ENCODE measurements at regions not wholly inside any gene's neighbourhood (a gene's known extent, or its start where the extent isn't known, plus 50 kb on each side); places are given as distances from the start of the nearest gene placed in this dataset.

DNA sequence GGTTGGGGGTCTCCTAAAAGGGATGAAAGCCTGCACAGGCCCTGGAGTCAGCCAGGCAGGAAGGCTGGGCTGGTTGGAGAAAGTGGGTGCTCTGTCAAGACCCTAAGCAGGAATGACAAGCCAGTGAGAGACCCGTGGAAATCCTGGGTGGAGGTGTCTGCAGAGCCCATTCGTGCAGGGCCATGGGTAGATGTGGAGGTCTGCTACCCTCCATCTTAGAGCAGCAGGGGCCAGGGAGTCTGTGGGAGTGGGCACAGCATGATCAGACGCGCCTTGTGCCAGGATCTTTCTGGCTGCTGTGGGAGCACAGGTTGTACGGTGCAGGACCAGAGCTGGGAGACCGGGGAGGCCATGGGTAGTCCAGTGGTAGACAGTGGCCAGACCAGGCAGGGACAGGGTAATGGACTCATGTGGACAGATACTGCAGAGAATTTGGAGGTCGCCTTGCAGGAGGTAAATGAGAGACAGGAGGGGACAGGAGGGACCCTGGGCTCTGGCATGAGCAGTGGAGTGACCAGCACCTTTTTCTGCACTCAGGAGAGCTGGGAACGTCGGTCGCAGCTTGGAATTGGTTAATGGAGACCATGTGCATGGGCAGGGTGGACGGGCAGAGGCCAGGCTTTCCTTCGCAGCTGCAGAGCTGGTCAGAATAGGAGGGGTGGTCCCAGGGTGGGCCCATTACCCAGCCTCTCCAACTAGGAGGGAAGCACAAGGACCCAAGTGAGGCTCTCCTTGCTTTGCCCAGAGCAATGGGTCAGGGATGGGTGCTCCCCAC lies 203.5 kb upstream of the PMEPA1 start (continued):
- TF ChIP-seq EZH2phosphoT487 (IDR thresholded peaks at IDR 0.05; ENCODE audit: unreplicated experiment) (no peak), ZNF331 (CRISPR knock-in tag; IDR thresholded peaks at IDR 0.05; ENCODE audit: low read depth) (no peak)
- TF ChIP-seq, protein P1, sequence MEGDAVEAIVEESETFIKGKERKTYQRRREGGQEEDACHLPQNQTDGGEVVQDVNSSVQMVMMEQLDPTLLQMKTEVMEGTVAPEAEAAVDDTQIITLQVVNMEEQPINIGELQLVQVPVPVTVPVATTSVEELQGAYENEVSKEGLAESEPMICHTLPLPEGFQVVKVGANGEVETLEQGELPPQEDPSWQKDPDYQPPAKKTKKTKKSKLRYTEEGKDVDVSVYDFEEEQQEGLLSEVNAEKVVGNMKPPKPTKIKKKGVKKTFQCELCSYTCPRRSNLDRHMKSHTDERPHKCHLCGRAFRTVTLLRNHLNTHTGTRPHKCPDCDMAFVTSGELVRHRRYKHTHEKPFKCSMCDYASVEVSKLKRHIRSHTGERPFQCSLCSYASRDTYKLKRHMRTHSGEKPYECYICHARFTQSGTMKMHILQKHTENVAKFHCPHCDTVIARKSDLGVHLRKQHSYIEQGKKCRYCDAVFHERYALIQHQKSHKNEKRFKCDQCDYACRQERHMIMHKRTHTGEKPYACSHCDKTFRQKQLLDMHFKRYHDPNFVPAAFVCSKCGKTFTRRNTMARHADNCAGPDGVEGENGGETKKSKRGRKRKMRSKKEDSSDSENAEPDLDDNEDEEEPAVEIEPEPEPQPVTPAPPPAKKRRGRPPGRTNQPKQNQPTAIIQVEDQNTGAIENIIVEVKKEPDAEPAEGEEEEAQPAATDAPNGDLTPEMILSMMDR (conservative IDR thresholded peaks at IDR 0.05; ENCODE audit: low read depth in 2 of 2), result no peak

DNA sequence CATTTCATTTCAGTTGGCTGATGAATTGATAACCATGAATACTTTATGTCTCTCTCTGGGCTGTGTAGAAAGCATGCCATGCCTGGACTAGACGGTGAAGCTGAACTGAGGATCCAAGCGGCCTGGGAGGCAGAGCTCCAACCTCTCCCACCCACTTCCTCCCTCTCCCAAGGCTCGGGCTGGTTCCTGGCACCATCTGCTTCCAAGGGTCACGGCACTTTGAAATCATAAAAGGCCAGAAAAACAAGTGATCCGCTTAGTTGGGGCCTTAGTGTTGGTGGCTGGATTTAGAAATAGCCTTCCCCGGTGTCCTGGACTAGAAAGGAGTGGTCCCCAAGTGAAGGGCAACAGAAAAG lies 202.4 kb upstream of the PMEPA1 start:
- Mint-ChIP-seq H3K27me3 (ENCODE audit: insufficient read depth, low read depth, poor library complexity) (peaks cover 8% of the 10 kb centered on the region), H3K4me1 (no peaks in the 10 kb centered on the region)
- TF ChIP-seq, protein P1 (conservative IDR thresholded peaks at IDR 0.05; ENCODE audit: low read depth in 2 of 2), result no peak
- TF ChIP-seq NANOG (IDR thresholded peaks at IDR 0.05; ENCODE audit: borderline replicate concordance) (no peak), STAT1 (IDR thresholded peaks at IDR 0.05; ENCODE audit: unreplicated experiment) (no peak), POLR2AphosphoS5 (IDR thresholded peaks at IDR 0.05; ENCODE audit: low read depth) (no peak), ZNF114 (CRISPR knock-in tag; IDR thresholded peaks at IDR 0.05) (no peak), EZH2phosphoT487 (IDR thresholded peaks at IDR 0.05; ENCODE audit: unreplicated experiment) (no peak), EZH2 (IDR thresholded peaks at IDR 0.05; ENCODE audit: low read depth, unreplicated experiment) (no peak), ZNF331 (CRISPR knock-in tag; IDR thresholded peaks at IDR 0.05; ENCODE audit: low read depth) (no peak)
- TF ChIP-seq, protein P2, sequence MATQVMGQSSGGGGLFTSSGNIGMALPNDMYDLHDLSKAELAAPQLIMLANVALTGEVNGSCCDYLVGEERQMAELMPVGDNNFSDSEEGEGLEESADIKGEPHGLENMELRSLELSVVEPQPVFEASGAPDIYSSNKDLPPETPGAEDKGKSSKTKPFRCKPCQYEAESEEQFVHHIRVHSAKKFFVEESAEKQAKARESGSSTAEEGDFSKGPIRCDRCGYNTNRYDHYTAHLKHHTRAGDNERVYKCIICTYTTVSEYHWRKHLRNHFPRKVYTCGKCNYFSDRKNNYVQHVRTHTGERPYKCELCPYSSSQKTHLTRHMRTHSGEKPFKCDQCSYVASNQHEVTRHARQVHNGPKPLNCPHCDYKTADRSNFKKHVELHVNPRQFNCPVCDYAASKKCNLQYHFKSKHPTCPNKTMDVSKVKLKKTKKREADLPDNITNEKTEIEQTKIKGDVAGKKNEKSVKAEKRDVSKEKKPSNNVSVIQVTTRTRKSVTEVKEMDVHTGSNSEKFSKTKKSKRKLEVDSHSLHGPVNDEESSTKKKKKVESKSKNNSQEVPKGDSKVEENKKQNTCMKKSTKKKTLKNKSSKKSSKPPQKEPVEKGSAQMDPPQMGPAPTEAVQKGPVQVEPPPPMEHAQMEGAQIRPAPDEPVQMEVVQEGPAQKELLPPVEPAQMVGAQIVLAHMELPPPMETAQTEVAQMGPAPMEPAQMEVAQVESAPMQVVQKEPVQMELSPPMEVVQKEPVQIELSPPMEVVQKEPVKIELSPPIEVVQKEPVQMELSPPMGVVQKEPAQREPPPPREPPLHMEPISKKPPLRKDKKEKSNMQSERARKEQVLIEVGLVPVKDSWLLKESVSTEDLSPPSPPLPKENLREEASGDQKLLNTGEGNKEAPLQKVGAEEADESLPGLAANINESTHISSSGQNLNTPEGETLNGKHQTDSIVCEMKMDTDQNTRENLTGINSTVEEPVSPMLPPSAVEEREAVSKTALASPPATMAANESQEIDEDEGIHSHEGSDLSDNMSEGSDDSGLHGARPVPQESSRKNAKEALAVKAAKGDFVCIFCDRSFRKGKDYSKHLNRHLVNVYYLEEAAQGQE (IDR thresholded peaks at IDR 0.05; ENCODE audit: unreplicated experiment), result no peak
- TF ChIP-seq, protein P3, sequence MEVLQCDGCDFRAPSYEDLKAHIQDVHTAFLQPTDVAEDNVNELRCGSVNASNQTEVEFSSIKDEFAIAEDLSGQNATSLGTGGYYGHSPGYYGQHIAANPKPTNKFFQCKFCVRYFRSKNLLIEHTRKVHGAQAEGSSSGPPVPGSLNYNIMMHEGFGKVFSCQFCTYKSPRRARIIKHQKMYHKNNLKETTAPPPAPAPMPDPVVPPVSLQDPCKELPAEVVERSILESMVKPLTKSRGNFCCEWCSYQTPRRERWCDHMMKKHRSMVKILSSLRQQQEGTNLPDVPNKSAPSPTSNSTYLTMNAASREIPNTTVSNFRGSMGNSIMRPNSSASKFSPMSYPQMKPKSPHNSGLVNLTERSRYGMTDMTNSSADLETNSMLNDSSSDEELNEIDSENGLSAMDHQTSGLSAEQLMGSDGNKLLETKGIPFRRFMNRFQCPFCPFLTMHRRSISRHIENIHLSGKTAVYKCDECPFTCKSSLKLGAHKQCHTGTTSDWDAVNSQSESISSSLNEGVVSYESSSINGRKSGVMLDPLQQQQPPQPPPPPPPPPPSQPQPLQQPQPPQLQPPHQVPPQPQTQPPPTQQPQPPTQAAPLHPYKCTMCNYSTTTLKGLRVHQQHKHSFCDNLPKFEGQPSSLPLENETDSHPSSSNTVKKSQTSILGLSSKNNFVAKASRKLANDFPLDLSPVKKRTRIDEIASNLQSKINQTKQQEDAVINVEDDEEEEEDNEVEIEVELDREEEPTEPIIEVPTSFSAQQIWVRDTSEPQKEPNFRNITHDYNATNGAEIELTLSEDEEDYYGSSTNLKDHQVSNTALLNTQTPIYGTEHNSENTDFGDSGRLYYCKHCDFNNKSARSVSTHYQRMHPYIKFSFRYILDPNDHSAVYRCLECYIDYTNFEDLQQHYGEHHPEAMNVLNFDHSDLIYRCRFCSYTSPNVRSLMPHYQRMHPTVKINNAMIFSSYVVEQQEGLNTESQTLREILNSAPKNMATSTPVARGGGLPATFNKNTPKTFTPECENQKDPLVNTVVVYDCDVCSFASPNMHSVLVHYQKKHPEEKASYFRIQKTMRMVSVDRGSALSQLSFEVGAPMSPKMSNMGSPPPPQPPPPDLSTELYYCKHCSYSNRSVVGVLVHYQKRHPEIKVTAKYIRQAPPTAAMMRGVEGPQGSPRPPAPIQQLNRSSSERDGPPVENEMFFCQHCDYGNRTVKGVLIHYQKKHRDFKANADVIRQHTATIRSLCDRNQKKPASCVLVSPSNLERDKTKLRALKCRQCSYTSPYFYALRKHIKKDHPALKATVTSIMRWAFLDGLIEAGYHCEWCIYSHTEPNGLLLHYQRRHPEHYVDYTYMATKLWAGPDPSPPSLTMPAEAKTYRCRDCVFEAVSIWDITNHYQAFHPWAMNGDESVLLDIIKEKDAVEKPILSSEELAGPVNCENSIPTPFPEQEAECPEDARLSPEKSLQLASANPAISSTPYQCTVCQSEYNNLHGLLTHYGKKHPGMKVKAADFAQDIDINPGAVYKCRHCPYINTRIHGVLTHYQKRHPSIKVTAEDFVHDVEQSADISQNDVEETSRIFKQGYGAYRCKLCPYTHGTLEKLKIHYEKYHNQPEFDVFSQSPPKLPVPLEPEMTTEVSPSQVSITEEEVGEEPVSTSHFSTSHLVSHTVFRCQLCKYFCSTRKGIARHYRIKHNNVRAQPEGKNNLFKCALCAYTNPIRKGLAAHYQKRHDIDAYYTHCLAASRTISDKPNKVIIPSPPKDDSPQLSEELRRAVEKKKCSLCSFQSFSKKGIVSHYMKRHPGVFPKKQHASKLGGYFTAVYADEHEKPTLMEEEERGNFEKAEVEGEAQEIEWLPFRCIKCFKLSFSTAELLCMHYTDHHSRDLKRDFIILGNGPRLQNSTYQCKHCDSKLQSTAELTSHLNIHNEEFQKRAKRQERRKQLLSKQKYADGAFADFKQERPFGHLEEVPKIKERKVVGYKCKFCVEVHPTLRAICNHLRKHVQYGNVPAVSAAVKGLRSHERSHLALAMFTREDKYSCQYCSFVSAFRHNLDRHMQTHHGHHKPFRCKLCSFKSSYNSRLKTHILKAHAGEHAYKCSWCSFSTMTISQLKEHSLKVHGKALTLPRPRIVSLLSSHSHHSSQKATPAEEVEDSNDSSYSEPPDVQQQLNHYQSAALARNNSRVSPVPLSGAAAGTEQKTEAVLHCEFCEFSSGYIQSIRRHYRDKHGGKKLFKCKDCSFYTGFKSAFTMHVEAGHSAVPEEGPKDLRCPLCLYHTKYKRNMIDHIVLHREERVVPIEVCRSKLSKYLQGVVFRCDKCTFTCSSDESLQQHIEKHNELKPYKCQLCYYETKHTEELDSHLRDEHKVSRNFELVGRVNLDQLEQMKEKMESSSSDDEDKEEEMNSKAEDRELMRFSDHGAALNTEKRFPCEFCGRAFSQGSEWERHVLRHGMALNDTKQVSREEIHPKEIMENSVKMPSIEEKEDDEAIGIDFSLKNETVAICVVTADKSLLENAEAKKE (CRISPR knock-in tag; IDR thresholded peaks at IDR 0.05), result no peak

More for the DNA sequence above, 202.4 kb upstream of the PMEPA1 start:
- Mint-ChIP-seq H3K9me3 (no peaks in the 10 kb centered on the region; the same call in 2 of the 3 replicates), H3K36me3 (ENCODE audit: low read depth) (no peaks in the 10 kb centered on the region), H3K27ac (no peak overlapping the region), H3K4me3 (no peak overlapping the region)
- no peak for ATAC-seq
- H3K4me3 ChIP-seq, result no peak overlapping the region
- DNase-seq (ENCODE audit: low spot score), result no peak
- H3K4me2 ChIP-seq, result no peak overlapping the region
- no peaks in the 10 kb centered on the region for H3F3A ChIP-seq (replicated peaks; ENCODE audit: low read depth)
- peaks cover 8% of the 10 kb centered on the region for H3K9me2 ChIP-seq (ENCODE audit: insufficient read depth)
- no peaks in the 10 kb centered on the region for H3K79me2 ChIP-seq (replicated peaks; ENCODE audit: insufficient read depth)
- no peaks in the 10 kb centered on the region for H3K4me1 ChIP-seq (ENCODE audit: insufficient read depth)
- H4K20me1 ChIP-seq (replicated peaks; ENCODE audit: insufficient read depth), result no peaks in the 10 kb centered on the region
- H3K36me3 ChIP-seq (ENCODE audit: insufficient read depth), result no peaks in the 10 kb centered on the region
- H2AFZ ChIP-seq, result no peak overlapping the region
- H3K27ac ChIP-seq (ENCODE audit: low read depth), result no peak overlapping the region
- H3K27me3 ChIP-seq (ENCODE audit: insufficient read depth), result no peaks in the 10 kb centered on the region
